OCI-LY3 (cell line): ENCODE measurements at regions not wholly inside any gene's neighbourhood (a gene's known extent, or its start where the extent isn't known, plus 50 kb on each side); places are given as distances from the start of the nearest gene placed in this dataset.

Experiments
- H2AFZ ChIP-seq: fragments of 200-600, 300-600 bp; shearing (Covaris generic); 2 replicates; pipeline ENCODE4 v1.6.0; 2014; ENCODE audit warnings: antibody characterized with exemption, low read depth, low read length
- H3K27ac ChIP-seq: fragments of 200-600, 300-600 bp; sonication (generic); 2 replicates; pipeline ENCODE4 v1.5.1; 2014; ENCODE audit warnings: mild to moderate bottlenecking, low read length, moderate library complexity, mixed read lengths
- H3K27me3 ChIP-seq: fragments of 200-600, 300-600 bp; sonication (generic); 2 replicates; pipeline ENCODE4 v1.6.1; 2014; ENCODE audit warnings: low read depth, low read length, mixed read lengths
- H3K36me3 ChIP-seq: fragments of 200-600, 300-600 bp; sonication (generic); replicated peaks from 2 replicates; pipeline ENCODE3; 2014; ENCODE audit warnings: low read depth, low read length, mixed read lengths
- H3K4me1 ChIP-seq: fragments of 300-600, 200-600 bp; sonication (generic); 2 replicates; pipeline ENCODE4 v1.6.1; 2014; ENCODE audit warnings: low read length, mixed read lengths
- H3K4me2 ChIP-seq: fragments of 200-600, 300-600 bp; sonication (generic); 2 replicates; pipeline ENCODE4 v1.6.1; 2014; ENCODE audit warnings: low read length, mixed read lengths
- H3K4me3 ChIP-seq: fragments of 300-600, 200-600 bp; sonication (generic); 2 replicates; pipeline ENCODE4 v1.5.1; 2014; ENCODE audit warnings: antibody characterized with exemption, mild to moderate bottlenecking, low read length, moderate library complexity
- H3K79me2 ChIP-seq: fragments of 300-600, 200-600 bp; shearing (Covaris generic); 2 replicates; pipeline ENCODE4 v1.6.1; 2014; ENCODE audit warnings: mild to moderate bottlenecking, low read length, mixed read lengths
- H3K9ac ChIP-seq: fragments of 300-600, 200-600 bp; shearing (Covaris generic); 2 replicates; pipeline ENCODE4 v1.6.0; 2014; ENCODE audit warnings: mild to moderate bottlenecking, low read length, moderate library complexity
- H3K9me3 ChIP-seq: fragments of 200-600, 300-600 bp; shearing (Covaris generic); 2 replicates; pipeline ENCODE4 v1.6.1; 2014; ENCODE audit warnings: low read length, mixed read lengths; ENCODE audit not compliant: insufficient read depth
- H4K20me1 ChIP-seq: fragments of 200-600, 300-600 bp; sonication (generic); 2 replicates; pipeline ENCODE4 v1.6.1; 2016; ENCODE audit warnings: low read length, mixed read lengths; ENCODE audit not compliant: insufficient read depth
- EZH2phosphoT487 ChIP-seq: fragments of 200-600 bp; shearing (Covaris generic); IDR thresholded peaks from 2 replicates; pipeline ENCODE4 v1.6.1; 2018; ENCODE audit warnings: antibody characterized with exemption, mixed run types, low read depth
- TF ChIP-seq, protein P1 (sequence below): fragments of 200-600, 300-600 bp; sonication (generic); IDR thresholded peaks from 2 replicates; pipeline ENCODE4 v1.5.1; 2014; ENCODE audit warnings: antibody characterized with exemption, low read length, low read depth

DNA sequence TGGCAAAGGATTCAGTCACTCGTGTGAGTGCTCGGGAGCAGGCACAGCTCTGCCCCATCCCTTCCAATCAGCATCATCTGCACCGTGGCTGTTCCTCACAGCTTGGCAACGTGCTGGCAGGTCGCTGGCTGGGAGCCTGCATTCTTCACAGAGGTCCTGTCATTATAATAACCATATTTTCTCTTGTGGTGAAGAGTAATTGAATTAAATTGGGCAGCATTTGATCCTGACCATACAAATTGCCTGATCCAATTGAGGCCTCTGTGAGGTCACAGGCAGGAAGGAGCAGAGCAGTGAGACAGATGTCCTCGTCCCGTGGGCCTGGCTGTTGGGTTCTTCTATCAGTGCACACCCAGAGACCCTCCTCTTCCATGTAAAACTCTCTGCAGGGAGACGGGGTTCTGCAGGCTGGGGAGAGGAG lies 407.8 kb downstream of the COG6 start:
- Histone ChIP-seq H3K27ac (no peak overlapping the region), H3K9me3 (no peaks in the 10 kb centered on the region), H3K9ac (no peak overlapping the region), H2AFZ (no peak overlapping the region), H3K4me3 (no peak overlapping the region), H3K36me3 (no peaks in the 10 kb centered on the region), H3K4me1 (peaks cover 32% of the 10 kb centered on the region), H3K27me3 (peaks cover 15% of the 10 kb centered on the region), H3K79me2 (no peaks in the 10 kb centered on the region), H4K20me1 (no peaks in the 10 kb centered on the region), H3K4me2 (no peak overlapping the region)
- TF ChIP-seq EZH2phosphoT487 = no peak
- TF ChIP-seq, protein P1, sequence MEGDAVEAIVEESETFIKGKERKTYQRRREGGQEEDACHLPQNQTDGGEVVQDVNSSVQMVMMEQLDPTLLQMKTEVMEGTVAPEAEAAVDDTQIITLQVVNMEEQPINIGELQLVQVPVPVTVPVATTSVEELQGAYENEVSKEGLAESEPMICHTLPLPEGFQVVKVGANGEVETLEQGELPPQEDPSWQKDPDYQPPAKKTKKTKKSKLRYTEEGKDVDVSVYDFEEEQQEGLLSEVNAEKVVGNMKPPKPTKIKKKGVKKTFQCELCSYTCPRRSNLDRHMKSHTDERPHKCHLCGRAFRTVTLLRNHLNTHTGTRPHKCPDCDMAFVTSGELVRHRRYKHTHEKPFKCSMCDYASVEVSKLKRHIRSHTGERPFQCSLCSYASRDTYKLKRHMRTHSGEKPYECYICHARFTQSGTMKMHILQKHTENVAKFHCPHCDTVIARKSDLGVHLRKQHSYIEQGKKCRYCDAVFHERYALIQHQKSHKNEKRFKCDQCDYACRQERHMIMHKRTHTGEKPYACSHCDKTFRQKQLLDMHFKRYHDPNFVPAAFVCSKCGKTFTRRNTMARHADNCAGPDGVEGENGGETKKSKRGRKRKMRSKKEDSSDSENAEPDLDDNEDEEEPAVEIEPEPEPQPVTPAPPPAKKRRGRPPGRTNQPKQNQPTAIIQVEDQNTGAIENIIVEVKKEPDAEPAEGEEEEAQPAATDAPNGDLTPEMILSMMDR = no peak

DNA sequence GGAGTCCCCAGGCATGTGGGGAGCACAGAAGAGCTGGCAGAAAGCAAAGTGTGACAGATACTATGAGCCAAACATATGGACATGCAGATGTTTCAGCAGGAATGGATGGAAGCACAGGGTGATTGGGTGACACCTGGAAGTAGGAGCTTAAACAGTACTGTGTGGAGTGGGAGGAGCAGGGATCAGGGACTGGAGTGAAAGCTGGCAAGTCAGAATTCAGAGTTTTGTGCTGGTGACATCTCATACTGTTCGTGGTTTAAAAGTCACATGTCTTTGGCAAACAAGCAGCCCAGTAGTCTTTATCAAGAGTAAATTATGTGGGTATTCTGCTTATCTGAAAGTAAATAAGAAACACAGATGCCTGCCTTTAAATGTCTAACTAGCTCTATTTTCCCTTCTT lies 408.2 kb downstream of the COG6 start:
- Histone ChIP-seq H3K36me3 (no peaks in the 10 kb centered on the region), H3K9ac (no peak overlapping the region), H2AFZ (no peak overlapping the region), H3K79me2 (no peaks in the 10 kb centered on the region), H3K4me3 (no peak overlapping the region), H3K27ac (no peak overlapping the region), H3K27me3 (peaks cover 15% of the 10 kb centered on the region), H3K4me1 (peaks cover 29% of the 10 kb centered on the region), H3K9me3 (no peaks in the 10 kb centered on the region), H3K4me2 (no peak overlapping the region), H4K20me1 (no peaks in the 10 kb centered on the region)
- TF ChIP-seq EZH2phosphoT487 = no peak
- TF ChIP-seq, protein P1 = no peak

DNA sequence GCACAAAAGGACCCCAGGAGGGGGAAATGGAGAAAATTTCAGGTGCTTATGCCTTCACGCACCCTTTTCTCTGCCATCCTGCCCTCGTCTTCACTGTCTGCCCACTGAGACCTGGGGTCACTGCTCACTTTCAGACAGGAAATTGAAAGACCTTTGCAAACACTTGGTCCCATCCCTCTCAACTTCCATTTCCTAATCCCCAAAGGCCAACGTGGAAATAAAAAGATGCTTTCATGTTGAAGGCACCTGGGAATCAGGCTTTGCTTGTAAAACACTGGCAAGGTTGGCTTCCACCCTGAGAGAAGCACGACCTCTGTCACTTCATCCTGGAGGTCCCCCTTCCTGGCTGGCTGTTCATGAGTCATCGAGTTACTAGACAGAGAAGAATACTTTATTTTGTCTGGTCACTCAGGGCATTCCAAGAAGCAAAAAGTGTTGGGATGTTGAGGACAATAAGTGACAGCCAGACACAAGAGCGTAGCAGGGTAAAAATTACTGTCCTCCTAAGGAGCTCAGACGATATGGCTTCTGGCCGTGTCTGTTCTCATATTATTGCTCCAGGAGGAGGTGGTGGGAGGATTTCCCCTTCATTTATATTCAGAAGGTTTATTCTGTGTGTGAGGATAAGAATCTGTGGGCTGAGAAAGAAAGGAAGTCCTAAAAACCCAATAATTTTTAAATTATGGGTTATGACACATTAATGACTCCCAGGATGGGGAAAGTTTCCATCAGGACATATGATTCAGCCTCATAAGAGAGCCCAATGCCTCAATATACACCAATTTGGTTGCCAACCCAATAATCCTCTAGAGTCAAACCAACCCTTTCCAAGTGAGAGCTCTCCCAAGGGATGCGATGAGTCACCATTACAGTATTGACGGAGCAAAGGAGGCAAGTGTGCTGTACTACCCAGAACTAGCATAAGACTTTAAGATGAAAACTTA lies 409.0 kb downstream of the COG6 start:
- no peak overlapping the region for H3K4me2 ChIP-seq
- H3K36me3 ChIP-seq = no peaks in the 10 kb centered on the region
- no peaks in the 10 kb centered on the region for H4K20me1 ChIP-seq
- no peak for TF ChIP-seq EZH2phosphoT487
- TF ChIP-seq, protein P1 = no peak
- peaks cover 15% of the 10 kb centered on the region for H3K27me3 ChIP-seq
- no peak overlapping the region for H3K9ac ChIP-seq
- H3K4me1 ChIP-seq = peaks cover 23% of the 10 kb centered on the region
- no peaks in the 10 kb centered on the region for H3K79me2 ChIP-seq
- no peak overlapping the region for H3K4me3 ChIP-seq
- H3K27ac ChIP-seq = no peak overlapping the region
- H2AFZ ChIP-seq = no peak overlapping the region
- H3K9me3 ChIP-seq = no peaks in the 10 kb centered on the region

DNA sequence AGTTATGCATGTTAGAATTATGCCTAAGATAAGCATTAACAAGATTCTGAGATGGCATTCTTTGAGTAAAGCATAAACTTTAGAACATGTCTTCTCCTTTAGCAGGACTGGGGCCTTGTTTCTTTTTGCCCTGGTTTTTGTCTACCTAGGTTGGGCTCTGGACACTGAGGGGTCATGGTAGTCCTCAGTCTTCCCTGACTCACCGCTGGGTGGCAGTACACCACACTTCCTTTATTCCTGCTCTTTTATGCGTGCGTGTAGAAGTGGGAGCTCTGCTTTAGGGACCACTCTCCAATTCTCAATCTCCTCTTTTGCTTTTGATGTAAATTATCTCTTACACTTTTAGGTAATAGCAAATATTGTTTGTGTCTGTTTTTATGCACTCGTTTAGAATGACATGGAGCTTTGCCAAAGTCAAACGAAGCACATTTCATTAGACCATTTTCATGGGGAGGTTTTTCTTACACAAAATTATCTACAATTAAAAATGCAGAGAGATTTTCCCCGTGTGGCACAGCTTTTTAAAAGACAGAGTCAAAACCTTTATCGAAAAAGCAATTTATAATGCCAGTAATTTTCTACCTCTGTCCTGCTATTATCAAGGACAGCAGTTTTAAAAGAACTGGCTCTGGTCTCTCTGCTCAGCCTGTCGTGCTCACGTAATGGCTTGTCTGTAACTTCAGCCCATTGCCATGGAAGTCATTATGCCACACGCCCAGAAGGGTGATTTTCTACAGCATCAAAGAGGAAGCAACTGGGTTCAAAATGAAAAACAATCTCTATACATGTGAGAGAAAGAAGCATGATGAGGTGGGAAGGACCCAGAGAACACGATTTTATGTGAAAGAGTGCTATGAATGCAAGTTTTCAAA lies 413.9 kb downstream of the COG6 start:
- Histone ChIP-seq H3K4me1 (peaks cover 10% of the 10 kb centered on the region), H3K27ac (no peak overlapping the region), H3K4me2 (peak overlapping the region; percentile 61), H3K9ac (0 out of 2 replicates have a peak overlapping the region, but pooled peaks have one; percentile 11), H3K4me3 (peak overlapping the region; percentile 51), H2AFZ (0 out of 2 replicates have a peak overlapping the region, but pooled peaks have one; percentile 2), H3K9me3 (no peaks in the 10 kb centered on the region), H3K79me2 (no peaks in the 10 kb centered on the region), H3K36me3 (no peaks in the 10 kb centered on the region), H3K27me3 (no peaks in the 10 kb centered on the region), H4K20me1 (no peaks in the 10 kb centered on the region)
- TF ChIP-seq, protein P1 = peak; percentile 98
- no peak for TF ChIP-seq EZH2phosphoT487
